ENCODE measurements at regions not wholly inside any gene's neighbourhood (a gene's known extent, or its start where the extent isn't known, plus 50 kb on each side); places are given as distances from the start of the nearest gene placed in this dataset.

DNA sequence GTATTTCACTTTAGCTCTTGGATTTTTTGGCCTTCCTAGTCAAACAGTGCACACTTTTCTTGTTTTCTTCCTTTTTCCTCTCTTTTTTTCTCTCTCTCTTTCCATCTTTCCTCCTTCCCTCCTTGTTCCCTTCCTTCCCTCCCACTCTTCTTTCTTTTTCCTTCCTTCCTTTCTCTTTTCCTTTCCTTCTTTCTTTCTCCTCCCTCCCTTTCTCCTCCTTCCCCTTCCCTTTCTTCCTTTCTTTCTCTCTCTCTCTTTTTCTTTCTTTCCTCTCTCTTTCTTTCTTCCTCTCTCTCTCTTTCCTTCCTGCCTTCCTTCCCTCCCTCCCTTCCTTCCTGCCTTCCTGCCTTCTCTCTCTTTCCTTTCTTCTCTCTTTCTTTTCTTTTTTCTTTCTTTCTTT lies 181.6 kb upstream of the ELAC2 start:
- Histone ChIP-seq H3K9me2 (ENCODE audit: insufficient read depth) (no peaks in the 10 kb centered on the region), H3K27me3 (replicated peaks; ENCODE audit: insufficient read depth) (peaks cover 64% of the 10 kb centered on the region), H3K9ac (no peak overlapping the region), H3K9me3 (ENCODE audit: low read depth) (no peaks in the 10 kb centered on the region), H3K4me3 (no peak overlapping the region), H4K20me1 (ENCODE audit: insufficient read depth) (no peaks in the 10 kb centered on the region), H3K36me3 (ENCODE audit: low read depth) (no peaks in the 10 kb centered on the region), H3K27ac (no peak overlapping the region), H2AFZ (no peak overlapping the region), H3F3A (ENCODE audit: insufficient read depth) (no peaks in the 10 kb centered on the region), H3K4me2 (ENCODE audit: unreplicated experiment) (no peak overlapping the region), H3K4me1 (ENCODE audit: insufficient read depth) (peaks cover 3% of the 10 kb centered on the region; the same call in 1 of the 2 replicates), H3K79me2 (ENCODE audit: insufficient read depth) (no peaks in the 10 kb centered on the region)
- TF ChIP-seq EZH2phosphoT487 (IDR thresholded peaks at IDR 0.05; ENCODE audit: insufficient read depth, low read depth) (no peak), EZH2 (IDR thresholded peaks at IDR 0.05; ENCODE audit: insufficient read depth, poor library complexity, severe bottlenecking) (no peak)
- in situ Hi-C loops (cut with MboI) = no loop called here
- no peak for DNase-seq

DNA sequence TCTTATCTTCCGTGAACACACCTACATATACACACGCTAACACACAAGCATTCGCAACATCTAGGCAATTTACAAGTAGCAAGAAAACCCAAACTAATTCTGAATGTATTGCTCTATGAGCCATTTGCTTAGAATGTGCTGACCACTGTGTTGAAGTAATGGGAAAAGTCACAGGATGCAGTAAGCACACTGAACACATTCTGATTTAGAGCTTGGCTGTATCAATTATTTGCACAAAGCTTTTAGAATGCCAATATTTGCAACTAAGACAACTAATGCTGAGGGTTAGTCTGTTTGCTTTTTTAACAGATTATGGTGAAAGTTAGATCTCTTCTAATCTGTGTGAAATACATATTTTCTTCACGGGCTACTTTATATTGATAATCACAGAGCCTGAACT lies 179.8 kb upstream of the ELAC2 start:
- 70 to 75% methylated on average over 4 of the region's 4 CpGs for WGBS, 2 experiments (ENCODE audit: low coverage in 1 of 2, low lambda C conversion rate in 2 of 2, missing lambda C conversion rate in 2 of 2)
- TF ChIP-seq EZH2phosphoT487 (IDR thresholded peaks at IDR 0.05; ENCODE audit: insufficient read depth, low read depth) (no peak), EZH2 (IDR thresholded peaks at IDR 0.05; ENCODE audit: insufficient read depth, poor library complexity, severe bottlenecking) (no peak)
- H3K79me2 ChIP-seq (ENCODE audit: insufficient read depth) = no peaks in the 10 kb centered on the region
- no peaks in the 10 kb centered on the region for H3K9me2 ChIP-seq (ENCODE audit: insufficient read depth)
- in situ Hi-C loops (cut with MboI) = no loop called here
- H3K4me1 ChIP-seq (ENCODE audit: insufficient read depth) = no peaks in the 10 kb centered on the region
- no peak for DNase-seq
- H4K20me1 ChIP-seq (ENCODE audit: insufficient read depth) = no peaks in the 10 kb centered on the region
- peaks cover 74% of the 10 kb centered on the region for H3K27me3 ChIP-seq (replicated peaks; ENCODE audit: insufficient read depth)
- no peak overlapping the region for H3K27ac ChIP-seq
- H3K9ac ChIP-seq = no peak overlapping the region
- no peaks in the 10 kb centered on the region for H3K36me3 ChIP-seq (ENCODE audit: low read depth)
- no peak overlapping the region for H3K4me3 ChIP-seq
- H3F3A ChIP-seq (ENCODE audit: insufficient read depth) = no peaks in the 10 kb centered on the region
- no peak overlapping the region for H2AFZ ChIP-seq
- no peaks in the 10 kb centered on the region for H3K9me3 ChIP-seq (ENCODE audit: low read depth)
- no peak overlapping the region for H3K4me2 ChIP-seq (ENCODE audit: unreplicated experiment)

- no peak for TF ChIP-seq EZH2 (IDR thresholded peaks at IDR 0.05; ENCODE audit: insufficient read depth, poor library complexity, severe bottlenecking)
- TF ChIP-seq EZH2phosphoT487 (IDR thresholded peaks at IDR 0.05; ENCODE audit: insufficient read depth, low read depth) = no peak
These were observed 177.1 kb upstream of the ELAC2 start for GRCh38 chr17:13194887-13195286.

DNA sequence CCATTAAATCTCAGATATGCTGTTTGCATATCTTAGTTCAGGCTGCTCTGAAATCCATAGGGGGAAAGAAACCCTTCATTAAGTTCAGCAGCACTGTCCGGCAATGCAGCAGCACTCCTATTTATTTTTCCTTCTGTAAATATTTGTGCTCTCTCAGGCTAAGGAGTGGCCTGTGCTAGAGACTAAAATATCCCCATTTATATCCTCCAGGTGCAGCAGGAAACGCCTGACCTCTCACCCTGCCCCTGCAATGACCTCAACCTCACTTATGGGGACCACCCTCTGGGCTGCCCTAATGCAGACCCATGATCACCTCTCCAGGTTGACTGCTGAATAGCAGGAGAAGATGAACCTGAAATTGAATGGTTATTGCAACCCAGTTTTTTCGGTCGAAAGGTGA lies 165.0 kb upstream of the ELAC2 start:
- no peaks in the 10 kb centered on the region for H3K36me3 ChIP-seq (ENCODE audit: low read depth)
- no peaks in the 10 kb centered on the region for H3K9me2 ChIP-seq (ENCODE audit: insufficient read depth)
- no peaks in the 10 kb centered on the region for H3F3A ChIP-seq (ENCODE audit: insufficient read depth)
- no peaks in the 10 kb centered on the region for H3K4me1 ChIP-seq (ENCODE audit: insufficient read depth)
- no peak overlapping the region for H2AFZ ChIP-seq
- no peak overlapping the region for H3K9ac ChIP-seq
- no peak for TF ChIP-seq EZH2 (IDR thresholded peaks at IDR 0.05; ENCODE audit: insufficient read depth, poor library complexity, severe bottlenecking)
- no peak for TF ChIP-seq EZH2phosphoT487 (IDR thresholded peaks at IDR 0.05; ENCODE audit: insufficient read depth, low read depth)
- in situ Hi-C loops (cut with MboI) = no loop called here
- H3K27ac ChIP-seq = no peak overlapping the region
- H3K79me2 ChIP-seq (ENCODE audit: insufficient read depth) = no peaks in the 10 kb centered on the region
- H3K4me3 ChIP-seq = no peak overlapping the region
- H3K9me3 ChIP-seq (ENCODE audit: low read depth) = no peaks in the 10 kb centered on the region
- WGBS, 2 experiments (ENCODE audit: low coverage in 1 of 2, low lambda C conversion rate in 2 of 2, missing lambda C conversion rate in 2 of 2) = 25 to 34% methylated on average over 4 of the region's 4 CpGs
- H4K20me1 ChIP-seq (ENCODE audit: insufficient read depth) = no peaks in the 10 kb centered on the region
- DNase-seq = no peak
- H3K4me2 ChIP-seq (ENCODE audit: unreplicated experiment) = no peak overlapping the region
- peaks cover 18% of the 10 kb centered on the region; the same call in 1 of the 2 replicates for H3K27me3 ChIP-seq (replicated peaks; ENCODE audit: insufficient read depth)

More at GRCh38 chr17:13194887-13195286, 177.1 kb upstream of the ELAC2 start:
- no peaks in the 10 kb centered on the region for H3F3A ChIP-seq (ENCODE audit: insufficient read depth)
- in situ Hi-C loops (cut with MboI) = no loop called here
- peaks cover 73% of the 10 kb centered on the region for H3K27me3 ChIP-seq (replicated peaks; ENCODE audit: insufficient read depth)
- H3K4me2 ChIP-seq (ENCODE audit: unreplicated experiment) = no peak overlapping the region
- no peaks in the 10 kb centered on the region for H4K20me1 ChIP-seq (ENCODE audit: insufficient read depth)
- no peak overlapping the region for H3K27ac ChIP-seq
- no peaks in the 10 kb centered on the region for H3K9me2 ChIP-seq (ENCODE audit: insufficient read depth)
- no peak overlapping the region for H3K4me3 ChIP-seq
- H3K36me3 ChIP-seq (ENCODE audit: low read depth) = no peaks in the 10 kb centered on the region
- WGBS, 2 experiments (ENCODE audit: low coverage in 1 of 2, low lambda C conversion rate in 2 of 2, missing lambda C conversion rate in 2 of 2) = 0 to 1% methylated on average over 2 of the region's 2 CpGs
- H3K79me2 ChIP-seq (ENCODE audit: insufficient read depth) = no peaks in the 10 kb centered on the region
- no peak overlapping the region for H2AFZ ChIP-seq
- H3K9ac ChIP-seq = no peak overlapping the region
- no peaks in the 10 kb centered on the region for H3K9me3 ChIP-seq (ENCODE audit: low read depth)
- no peak for DNase-seq
- H3K4me1 ChIP-seq (ENCODE audit: insufficient read depth) = no peaks in the 10 kb centered on the region

- no peaks in the 10 kb centered on the region for H3K4me1 ChIP-seq (ENCODE audit: insufficient read depth)
These were observed 164.6 kb upstream of the ELAC2 start for GRCh38 chr17:13182450-13182849.

More at GRCh38 chr17:13182450-13182849, 164.6 kb upstream of the ELAC2 start:
- no peak for TF ChIP-seq EZH2phosphoT487 (IDR thresholded peaks at IDR 0.05; ENCODE audit: insufficient read depth, low read depth)
- TF ChIP-seq EZH2 (IDR thresholded peaks at IDR 0.05; ENCODE audit: insufficient read depth, poor library complexity, severe bottlenecking) = no peak
- H3K27me3 ChIP-seq (replicated peaks; ENCODE audit: insufficient read depth) = peaks cover 18% of the 10 kb centered on the region; the same call in 1 of the 2 replicates
- no peaks in the 10 kb centered on the region for H3K9me2 ChIP-seq (ENCODE audit: insufficient read depth)
- H3K4me3 ChIP-seq = no peak overlapping the region
- no peaks in the 10 kb centered on the region for H3F3A ChIP-seq (ENCODE audit: insufficient read depth)
- no peak for DNase-seq
- H3K79me2 ChIP-seq (ENCODE audit: insufficient read depth) = no peaks in the 10 kb centered on the region
- in situ Hi-C loops (cut with MboI) = no loop called here
- no peaks in the 10 kb centered on the region for H4K20me1 ChIP-seq (ENCODE audit: insufficient read depth)
- no peak overlapping the region for H3K27ac ChIP-seq
- H3K9ac ChIP-seq = no peak overlapping the region
- no peak overlapping the region for H3K4me2 ChIP-seq (ENCODE audit: unreplicated experiment)
- no peak overlapping the region for H2AFZ ChIP-seq
- no peaks in the 10 kb centered on the region for H3K36me3 ChIP-seq (ENCODE audit: low read depth)
- H3K9me3 ChIP-seq (ENCODE audit: low read depth) = no peaks in the 10 kb centered on the region

Measured in GM23248 (cell line).